ENCODE measurements at regions not wholly inside any gene's neighbourhood (a gene's known extent, or its start where the extent isn't known, plus 50 kb on each side); places are given as distances from the start of the nearest gene placed in this dataset.

DNA sequence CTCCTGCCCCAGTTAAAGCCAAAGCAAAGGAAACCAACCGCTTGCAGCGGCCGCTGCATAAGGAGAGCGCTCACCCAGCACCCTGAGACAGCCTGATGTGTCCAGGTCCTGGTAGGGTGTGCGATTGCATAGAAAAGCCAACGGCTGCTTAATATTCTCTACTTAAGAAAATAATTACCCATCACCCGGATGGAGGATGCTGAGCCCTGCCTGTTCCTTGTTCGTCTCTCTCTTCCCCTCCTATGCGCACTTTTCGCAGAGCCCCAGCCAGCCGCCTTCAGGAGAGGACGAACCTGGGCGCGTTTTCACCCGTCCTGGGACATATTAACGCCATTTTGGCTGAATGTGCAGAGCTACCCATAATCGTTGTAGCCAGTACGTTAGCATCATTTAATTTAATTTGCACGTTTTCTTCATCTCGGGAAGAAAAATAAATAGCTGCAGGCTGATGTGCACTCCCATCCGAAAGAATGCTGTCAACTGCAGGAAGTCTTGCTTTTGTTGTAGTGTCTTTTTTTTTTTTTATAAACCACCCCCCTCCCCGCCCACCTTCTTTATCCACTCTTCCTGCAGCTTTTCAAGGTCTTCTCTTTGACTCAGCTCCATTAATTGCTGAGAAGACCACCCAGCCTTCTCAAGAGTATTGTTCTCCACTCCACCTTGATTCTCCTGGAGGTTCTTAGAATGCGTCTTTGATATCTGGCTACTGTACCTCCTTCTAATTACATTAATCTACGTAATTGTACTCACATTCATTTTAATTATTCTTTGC is 214.5 kb downstream of the TEX29 start:
- no peak for TF ChIP-seq CTCF (IDR thresholded peaks at IDR 0.05)

DNA sequence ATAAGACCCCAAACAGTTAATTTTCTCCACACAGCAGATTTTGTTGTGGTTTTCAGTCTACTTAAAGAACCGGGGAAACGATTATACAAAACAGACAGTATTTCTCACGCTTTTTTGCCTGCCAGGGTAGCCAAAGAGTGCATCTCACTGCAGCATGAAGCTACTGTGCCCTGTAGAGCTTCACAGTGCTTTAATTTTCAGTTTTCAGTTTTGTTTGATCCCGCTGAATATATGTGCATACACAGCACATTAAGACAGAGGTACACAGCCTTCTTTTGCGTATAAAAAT is 215.0 kb downstream of the TEX29 start:
- no peak for TF ChIP-seq CTCF (IDR thresholded peaks at IDR 0.05)

GRCh38 chr13:111536075-111536642 is 215.7 kb downstream of the TEX29 start:
- no peak for TF ChIP-seq CTCF (IDR thresholded peaks at IDR 0.05)

DNA sequence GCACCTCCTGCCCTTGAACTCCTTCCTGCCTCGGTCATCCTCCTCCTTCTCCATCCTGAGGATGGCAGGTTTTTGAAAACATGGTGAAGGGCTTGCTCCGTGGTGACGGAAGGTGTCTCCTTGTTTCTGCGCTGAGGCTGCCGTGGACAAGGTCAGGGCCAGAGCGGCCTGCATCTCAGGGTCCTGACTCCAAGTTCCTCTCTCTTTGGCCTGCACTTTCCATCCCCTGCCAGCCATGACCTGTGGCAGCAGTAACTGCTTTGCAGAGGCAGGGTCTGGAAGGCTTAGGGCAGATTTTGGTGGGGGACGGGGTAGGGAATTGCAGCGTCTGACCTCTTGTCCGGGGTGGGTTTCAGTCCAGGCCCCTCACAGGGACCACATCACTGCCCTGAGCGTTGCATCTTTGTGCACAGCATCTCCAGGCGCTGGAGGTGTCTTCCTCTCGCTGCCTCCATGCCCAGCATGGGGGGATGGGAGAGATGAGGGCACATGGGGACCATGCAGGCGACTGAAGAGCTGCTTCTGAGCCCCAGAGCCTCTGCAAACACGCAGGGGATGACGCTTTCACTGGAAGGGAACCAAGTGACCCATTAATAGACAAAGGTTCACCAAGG is 216.8 kb downstream of the TEX29 start:
- no peak for TF ChIP-seq CTCF (IDR thresholded peaks at IDR 0.05)

DNA sequence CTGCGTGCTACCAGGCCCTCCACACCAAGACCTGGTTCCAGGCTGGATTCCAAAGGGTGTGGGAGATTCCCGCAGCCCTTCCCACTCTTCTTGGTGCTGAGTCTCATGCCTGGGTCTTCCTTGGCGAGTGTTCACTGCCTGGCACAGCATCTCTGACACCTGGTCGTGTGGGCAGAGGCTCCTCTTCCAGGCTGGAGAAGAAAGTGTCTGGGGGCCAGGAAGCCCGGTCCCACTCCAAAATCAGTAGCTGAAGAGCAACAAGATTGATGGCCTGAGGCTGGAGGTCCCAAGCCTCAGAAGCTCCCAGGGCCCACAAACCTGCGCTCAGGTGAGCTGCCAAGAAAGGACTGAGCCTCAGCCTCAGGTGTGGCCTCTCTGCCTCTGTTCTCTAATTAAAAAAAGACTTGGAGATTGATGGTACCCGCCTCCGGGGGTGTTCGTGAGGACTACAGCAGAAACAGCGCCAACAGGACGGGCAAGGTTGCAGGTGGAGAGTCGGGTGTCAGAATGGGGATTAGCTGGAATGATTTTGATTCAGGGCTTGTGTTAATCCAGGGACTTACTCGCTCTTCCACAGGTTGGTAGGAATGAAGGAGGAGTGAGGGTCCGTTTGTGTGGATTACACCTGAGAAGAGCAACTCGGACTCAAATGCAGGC is 217.5 kb downstream of the TEX29 start:
- no peak for TF ChIP-seq CTCF (IDR thresholded peaks at IDR 0.05)

- TF ChIP-seq CTCF (IDR thresholded peaks at IDR 0.05): no peak
Measured at GRCh38 chr13:111539252-111539651, 218.8 kb downstream of the TEX29 start.

- TF ChIP-seq CTCF (IDR thresholded peaks at IDR 0.05): no peak
Measured at GRCh38 chr13:111539791-111540446, 219.5 kb downstream of the TEX29 start.
